ENCODE measurements at regions not wholly inside any gene's neighbourhood (a gene's known extent, or its start where the extent isn't known, plus 50 kb on each side); places are given as distances from the start of the nearest gene placed in this dataset.
"Not testable (repeated sequence)": the region's sequence is repeated elsewhere in the genome, so short reads cannot be mapped to it uniquely, and the experiment has no call there.

DNA sequence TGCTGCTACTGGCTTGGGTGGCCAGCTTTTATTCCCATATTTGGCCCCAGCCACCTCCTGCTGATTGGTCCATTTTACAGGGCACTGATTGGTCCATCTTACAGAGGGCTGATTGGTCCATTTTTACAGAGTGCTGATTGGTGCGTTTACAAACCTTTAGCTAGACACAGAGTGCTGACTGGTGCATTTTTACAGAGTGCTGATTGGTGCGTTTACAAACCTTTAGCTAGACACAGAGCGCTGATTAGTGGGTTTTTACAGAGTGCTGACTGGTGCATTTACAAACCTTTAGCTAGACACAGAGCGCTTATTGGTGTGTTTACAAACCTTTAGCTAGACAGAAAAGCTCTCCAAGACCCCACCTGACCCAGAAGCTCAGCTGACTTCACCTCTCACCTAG lies 126.3 kb downstream of the POSTN start:
- H3K27me3 ChIP-seq (ENCODE audit: control insufficient read depth in 1 of 2, insufficient read depth in 1 of 2, low read length in 2 of 2); H3K27ac ChIP-seq (ENCODE audit: low read length, poor library complexity, severe bottlenecking); H2AK5ac ChIP-seq (ENCODE audit: low read length, severe bottlenecking); H3K9ac ChIP-seq (ENCODE audit: low read length); H2BK15ac ChIP-seq (ENCODE audit: low read depth, poor library complexity, severe bottlenecking); H3K4me3 ChIP-seq (ENCODE audit: insufficient read depth in 1 of 2, low read depth in 1 of 2, low read length in 2 of 2); H3K4me1 ChIP-seq (ENCODE audit: control insufficient read depth, insufficient read depth, low read depth, low read length); H3K36me3 ChIP-seq (ENCODE audit: control insufficient read depth in 1 of 2, insufficient read depth in 2 of 2, low read depth in 1 of 2, low read length in 2 of 2); H2BK120ac ChIP-seq (ENCODE audit: low read depth, low read length); H3K4me2 ChIP-seq (ENCODE audit: low read length, poor library complexity, severe bottlenecking); H3K9me3 ChIP-seq (ENCODE audit: control insufficient read depth, low read length); H2BK5ac ChIP-seq (ENCODE audit: low read depth, low read length, poor library complexity, severe bottlenecking); H3K79me1 ChIP-seq (replicated peaks; ENCODE audit: low read length, poor library complexity, severe bottlenecking); DNase-seq; H3K4ac ChIP-seq (ENCODE audit: low read depth in 1 of 2, low read length in 2 of 2); H2BK12ac ChIP-seq (ENCODE audit: low read length in 2 of 2); H3K18ac ChIP-seq (ENCODE audit: low read depth in 1 of 2, low read length in 2 of 2); H4K91ac ChIP-seq (ENCODE audit: low read length); H3K14ac ChIP-seq (ENCODE audit: low read length in 2 of 2); H4K8ac ChIP-seq (ENCODE audit: low read length); H3K23ac ChIP-seq (ENCODE audit: low read length in 2 of 2): not testable (repeated sequence)
- 100% methylated on average over 4 of the region's 4 CpGs for WGBS
- peak overlapping the region; percentile 14 for H2AFZ ChIP-seq (ENCODE audit: low read depth, low read length)

GRCh38 chr13:37460166-37460565 lies 138.4 kb downstream of the POSTN start:
- no peak overlapping the region for H2BK12ac ChIP-seq (ENCODE audit: low read length in 2 of 2)
- H3K4me3 ChIP-seq (ENCODE audit: insufficient read depth in 1 of 2, low read depth in 1 of 2, low read length in 2 of 2), result no peak overlapping the region
- H3K27ac ChIP-seq (ENCODE audit: low read length, poor library complexity, severe bottlenecking), result no peak overlapping the region
- no peak overlapping the region for H4K91ac ChIP-seq (ENCODE audit: low read length)
- H3K4ac ChIP-seq (ENCODE audit: low read depth in 1 of 2, low read length in 2 of 2), result no peak overlapping the region
- H2AK5ac ChIP-seq (ENCODE audit: low read length, severe bottlenecking), result no peak overlapping the region
- no peaks in the 10 kb centered on the region for H3K9me3 ChIP-seq (ENCODE audit: control insufficient read depth, low read length)
- no peak overlapping the region for H3K4me2 ChIP-seq (ENCODE audit: low read length, poor library complexity, severe bottlenecking)
- no peak overlapping the region for H3K9ac ChIP-seq (ENCODE audit: low read length)
- H3K23ac ChIP-seq (ENCODE audit: low read length in 2 of 2), result no peak overlapping the region
- no peak overlapping the region for H4K8ac ChIP-seq (ENCODE audit: low read length)
- no peak overlapping the region for H2BK120ac ChIP-seq (ENCODE audit: low read depth, low read length)
- H3K14ac ChIP-seq (ENCODE audit: low read length in 2 of 2), result no peak overlapping the region
- no peak overlapping the region for H2BK5ac ChIP-seq (ENCODE audit: low read depth, low read length, poor library complexity, severe bottlenecking)
- no peak for DNase-seq
- H2BK15ac ChIP-seq (ENCODE audit: low read depth, poor library complexity, severe bottlenecking), result no peak overlapping the region
- H3K36me3 ChIP-seq (ENCODE audit: control insufficient read depth in 1 of 2, insufficient read depth in 2 of 2, low read depth in 1 of 2, low read length in 2 of 2), result no peaks in the 10 kb centered on the region
- no peaks in the 10 kb centered on the region for H3K79me1 ChIP-seq (replicated peaks; ENCODE audit: low read length, poor library complexity, severe bottlenecking)
- no peaks in the 10 kb centered on the region for H3K4me1 ChIP-seq (ENCODE audit: control insufficient read depth, insufficient read depth, low read depth, low read length)
- no peaks in the 10 kb centered on the region for H3K27me3 ChIP-seq (ENCODE audit: control insufficient read depth in 1 of 2, insufficient read depth in 1 of 2, low read length in 2 of 2)
- no peak overlapping the region for H2AFZ ChIP-seq (ENCODE audit: low read depth, low read length)
- no peak overlapping the region for H3K18ac ChIP-seq (ENCODE audit: low read depth in 1 of 2, low read length in 2 of 2)

DNA sequence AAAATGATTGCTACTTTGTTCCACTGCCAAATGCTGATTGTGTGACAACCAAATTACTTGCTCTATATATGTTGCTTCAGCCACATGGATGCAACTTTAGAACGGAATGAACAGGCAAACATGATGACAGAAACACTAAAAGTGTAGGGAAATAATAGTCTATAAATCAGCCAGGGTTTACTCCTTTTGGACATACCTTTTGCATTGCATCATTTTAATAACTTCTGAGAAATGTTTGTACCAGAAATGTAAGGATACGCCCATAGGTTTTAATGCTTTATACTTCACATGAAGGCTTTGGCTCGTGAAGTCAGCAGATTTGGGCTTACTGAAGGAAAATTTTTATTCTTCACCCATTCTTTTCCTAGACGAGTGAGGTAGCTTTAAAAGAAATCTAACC lies 141.0 kb downstream of the POSTN start:
- Histone ChIP-seq H3K9ac (ENCODE audit: low read length) (no peak overlapping the region), H2AFZ (ENCODE audit: low read depth, low read length) (no peak overlapping the region), H2AK5ac (ENCODE audit: low read length, severe bottlenecking) (no peak overlapping the region), H3K14ac (ENCODE audit: low read length in 2 of 2) (no peak overlapping the region), H3K27ac (ENCODE audit: low read length, poor library complexity, severe bottlenecking) (no peak overlapping the region), H3K9me3 (ENCODE audit: control insufficient read depth, low read length) (no peaks in the 10 kb centered on the region), H2BK5ac (ENCODE audit: low read depth, low read length, poor library complexity, severe bottlenecking) (no peak overlapping the region), H3K36me3 (ENCODE audit: control insufficient read depth in 1 of 2, insufficient read depth in 2 of 2, low read depth in 1 of 2, low read length in 2 of 2) (no peaks in the 10 kb centered on the region), H4K91ac (ENCODE audit: low read length) (no peak overlapping the region), H3K18ac (ENCODE audit: low read depth in 1 of 2, low read length in 2 of 2) (no peak overlapping the region), H2BK15ac (ENCODE audit: low read depth, poor library complexity, severe bottlenecking) (no peak overlapping the region), H3K23ac (ENCODE audit: low read length in 2 of 2) (no peak overlapping the region), H3K79me1 (replicated peaks; ENCODE audit: low read length, poor library complexity, severe bottlenecking) (no peaks in the 10 kb centered on the region), H3K4me3 (ENCODE audit: insufficient read depth in 1 of 2, low read depth in 1 of 2, low read length in 2 of 2) (no peak overlapping the region), H2BK120ac (ENCODE audit: low read depth, low read length) (no peak overlapping the region), H3K4ac (ENCODE audit: low read depth in 1 of 2, low read length in 2 of 2) (no peak overlapping the region), H3K4me1 (ENCODE audit: control insufficient read depth, insufficient read depth, low read depth, low read length) (no peaks in the 10 kb centered on the region), H4K8ac (ENCODE audit: low read length) (no peak overlapping the region), H3K4me2 (ENCODE audit: low read length, poor library complexity, severe bottlenecking) (no peak overlapping the region), H2BK12ac (ENCODE audit: low read length in 2 of 2) (no peak overlapping the region), H3K27me3 (ENCODE audit: control insufficient read depth in 1 of 2, insufficient read depth in 1 of 2, low read length in 2 of 2) (no peaks in the 10 kb centered on the region)
- no peak for DNase-seq
- WGBS, result 60% methylated on average over 2 of the region's 4 CpGs

DNA sequence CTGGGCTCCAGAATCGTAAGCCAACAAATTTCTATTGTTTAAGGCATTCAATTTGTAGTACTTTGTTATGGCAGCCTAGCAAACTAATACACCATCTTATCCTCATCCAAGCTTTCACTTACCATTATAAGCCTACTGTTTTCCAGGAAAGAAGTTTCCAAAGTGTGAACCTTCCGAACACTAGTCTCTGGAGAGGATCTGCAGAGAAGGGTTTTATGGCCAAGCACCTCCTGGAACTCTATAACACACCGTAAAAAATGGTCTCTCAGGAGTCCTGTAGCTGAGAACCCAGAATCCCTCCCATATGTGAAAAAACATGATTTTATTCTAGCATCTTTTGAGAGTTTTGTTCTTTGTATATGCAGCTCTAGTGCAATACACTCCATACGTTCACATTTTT lies 142.1 kb downstream of the POSTN start:
- WGBS, result 75% methylated on average over 1 of the region's 4 CpGs
- no peak overlapping the region for H2BK5ac ChIP-seq (ENCODE audit: low read depth, low read length, poor library complexity, severe bottlenecking)
- H2BK120ac ChIP-seq (ENCODE audit: low read depth, low read length), result no peak overlapping the region
- H4K91ac ChIP-seq (ENCODE audit: low read length), result no peak overlapping the region
- H3K23ac ChIP-seq (ENCODE audit: low read length in 2 of 2), result no peak overlapping the region
- no peak overlapping the region for H2BK15ac ChIP-seq (ENCODE audit: low read depth, poor library complexity, severe bottlenecking)
- no peaks in the 10 kb centered on the region for H3K9me3 ChIP-seq (ENCODE audit: control insufficient read depth, low read length)
- no peak overlapping the region for H3K9ac ChIP-seq (ENCODE audit: low read length)
- no peak overlapping the region for H3K4me2 ChIP-seq (ENCODE audit: low read length, poor library complexity, severe bottlenecking)
- no peaks in the 10 kb centered on the region for H3K4me1 ChIP-seq (ENCODE audit: control insufficient read depth, insufficient read depth, low read depth, low read length)
- no peak overlapping the region for H2BK12ac ChIP-seq (ENCODE audit: low read length in 2 of 2)
- no peak overlapping the region for H3K4ac ChIP-seq (ENCODE audit: low read depth in 1 of 2, low read length in 2 of 2)
- DNase-seq, result no peak
- H3K36me3 ChIP-seq (ENCODE audit: control insufficient read depth in 1 of 2, insufficient read depth in 2 of 2, low read depth in 1 of 2, low read length in 2 of 2), result no peaks in the 10 kb centered on the region
- no peak overlapping the region for H4K8ac ChIP-seq (ENCODE audit: low read length)
- no peak overlapping the region for H3K27ac ChIP-seq (ENCODE audit: low read length, poor library complexity, severe bottlenecking)
- H3K27me3 ChIP-seq (ENCODE audit: control insufficient read depth in 1 of 2, insufficient read depth in 1 of 2, low read length in 2 of 2), result no peaks in the 10 kb centered on the region
- no peak overlapping the region for H3K14ac ChIP-seq (ENCODE audit: low read length in 2 of 2)
- no peak overlapping the region for H2AK5ac ChIP-seq (ENCODE audit: low read length, severe bottlenecking)
- no peak overlapping the region for H3K18ac ChIP-seq (ENCODE audit: low read depth in 1 of 2, low read length in 2 of 2)
- H3K79me1 ChIP-seq (replicated peaks; ENCODE audit: low read length, poor library complexity, severe bottlenecking), result no peaks in the 10 kb centered on the region
- H3K4me3 ChIP-seq (ENCODE audit: insufficient read depth in 1 of 2, low read depth in 1 of 2, low read length in 2 of 2), result no peak overlapping the region
- no peak overlapping the region for H2AFZ ChIP-seq (ENCODE audit: low read depth, low read length)
